CD4-positive, alpha-beta T cell treated with Interleukin-4 for 4 hours (primary cell): ENCODE measurements at regions not wholly inside any gene's neighbourhood (a gene's known extent, or its start where the extent isn't known, plus 50 kb on each side); places are given as distances from the start of the nearest gene placed in this dataset.
"Not testable (repeated sequence)": the region's sequence is repeated elsewhere in the genome, so short reads cannot be mapped to it uniquely, and the experiment has no call there.

Source experiments
- DNase-seq: peaks from one replicate; pipeline ENCODE4 v3.0.0-alpha.2; 2020

- DNase-seq = no peak
These were observed 142.8 kb upstream of the PDE4D start for GRCh38 chr5:60036192-60036938.

- DNase-seq = no peak
These were observed 132.6 kb upstream of the PDE4D start for GRCh38 chr5:60026161-60026560.

- no peak for DNase-seq
These were observed 130.6 kb upstream of the PDE4D start for GRCh38 chr5:60024104-60024503.

DNA sequence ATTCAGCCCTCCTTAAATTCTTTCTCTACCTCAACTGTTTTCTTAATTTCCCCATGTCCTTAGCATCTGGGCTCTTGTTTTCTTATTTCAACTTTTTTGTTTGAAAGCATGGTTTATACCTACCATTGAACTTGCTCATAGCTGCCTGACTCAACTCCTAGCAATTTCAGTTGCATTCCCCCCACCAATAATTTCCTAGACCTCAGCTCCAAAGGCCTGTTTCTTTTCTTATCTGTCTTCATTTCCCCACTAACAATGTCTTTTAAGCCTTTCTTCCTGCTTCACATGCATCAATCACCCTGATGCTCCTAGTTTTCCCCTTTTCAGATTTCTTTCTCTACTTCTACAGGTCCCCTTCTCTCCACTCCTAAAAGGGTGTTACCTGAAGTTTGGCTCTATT, 129.7 kb upstream of the PDE4D start:
- no peak for DNase-seq

DNA sequence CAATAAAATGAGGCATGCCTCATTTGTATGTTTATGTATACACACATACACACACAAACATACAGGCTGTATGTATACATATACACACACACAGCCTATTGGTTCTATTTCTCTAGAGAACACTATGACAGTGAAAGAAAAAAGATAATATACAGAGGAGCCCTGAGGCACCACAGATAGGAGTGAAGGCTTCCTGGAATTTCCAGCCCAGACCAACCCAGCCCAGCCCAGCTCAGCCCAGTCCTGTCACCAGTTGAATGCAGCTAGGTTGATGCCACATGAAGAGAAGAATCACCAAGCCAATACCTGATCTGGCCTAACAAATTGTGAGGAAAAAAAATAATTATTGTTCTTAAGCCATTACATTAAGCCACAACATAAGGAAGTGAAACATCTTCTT, 126.9 kb upstream of the PDE4D start:
- no peak for DNase-seq

DNA sequence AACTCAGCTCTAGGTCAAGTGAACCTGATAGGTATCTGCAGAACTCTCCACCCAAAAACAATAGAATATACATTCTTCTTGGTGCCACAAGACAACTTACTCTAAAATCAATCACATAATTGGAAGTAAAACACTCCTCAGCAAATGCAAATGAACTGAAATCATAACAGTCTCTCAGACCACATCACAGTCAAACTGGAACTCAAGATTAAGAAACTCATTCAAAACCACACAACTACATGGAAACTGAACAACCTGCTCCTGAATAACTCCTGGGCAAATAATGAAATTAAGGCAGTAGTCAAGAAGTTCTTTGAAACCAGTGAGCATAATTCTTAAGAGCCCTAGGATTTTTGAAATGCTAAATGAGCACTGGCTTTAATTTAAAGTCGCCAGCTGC, 125.4 kb upstream of the PDE4D start:
- not testable (repeated sequence) for DNase-seq

GRCh38 chr5:60018091-60018490, 124.6 kb upstream of the PDE4D start:
- no peak for DNase-seq

DNA sequence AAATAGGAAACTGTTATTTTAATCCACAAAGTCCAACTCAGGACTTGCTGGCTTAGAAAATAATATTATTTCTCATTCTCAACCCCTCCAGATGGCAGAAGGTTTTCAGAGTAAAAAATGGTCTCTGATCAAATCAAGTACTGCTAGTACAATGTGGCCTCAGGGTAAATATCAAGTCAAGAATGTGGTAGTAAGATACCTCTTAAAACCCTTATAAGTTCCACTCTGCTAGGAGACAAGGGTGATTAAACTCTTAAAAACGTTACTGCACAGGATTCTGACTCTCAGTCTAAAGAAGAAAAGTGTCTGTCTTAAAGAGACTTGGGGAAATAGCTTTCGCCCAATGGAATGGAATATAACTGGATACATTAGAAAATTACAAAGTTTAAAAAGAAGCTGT, 120.8 kb upstream of the PDE4D start:
- DNase-seq = no peak

- no peak for DNase-seq
These were observed 117.3 kb upstream of the PDE4D start for GRCh38 chr5:60010853-60011252.

DNA sequence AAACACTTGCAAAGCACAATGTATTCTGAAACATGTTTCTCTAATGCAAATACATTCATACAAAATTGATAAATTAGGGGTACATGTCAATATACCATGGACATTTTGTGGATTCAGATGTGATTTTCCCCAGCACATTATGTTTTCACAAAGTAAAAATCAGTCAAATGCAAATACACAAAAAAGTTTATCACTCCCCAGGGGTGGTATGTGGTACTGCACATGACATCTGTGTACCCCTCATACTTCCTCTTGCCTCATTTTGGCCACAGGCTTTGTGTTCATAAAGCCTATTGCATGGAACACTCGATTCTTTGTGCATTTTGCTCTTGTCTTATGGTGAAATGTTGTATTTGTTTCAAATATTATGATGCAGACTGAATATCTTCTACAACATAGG, 116.8 kb upstream of the PDE4D start:
- no peak for DNase-seq

- DNase-seq = no peak
These were observed 114.2 kb upstream of the PDE4D start for GRCh38 chr5:60007729-60008128.

GRCh38 chr5:59999056-59999455, 105.5 kb upstream of the PDE4D start:
- no peak for DNase-seq

DNA sequence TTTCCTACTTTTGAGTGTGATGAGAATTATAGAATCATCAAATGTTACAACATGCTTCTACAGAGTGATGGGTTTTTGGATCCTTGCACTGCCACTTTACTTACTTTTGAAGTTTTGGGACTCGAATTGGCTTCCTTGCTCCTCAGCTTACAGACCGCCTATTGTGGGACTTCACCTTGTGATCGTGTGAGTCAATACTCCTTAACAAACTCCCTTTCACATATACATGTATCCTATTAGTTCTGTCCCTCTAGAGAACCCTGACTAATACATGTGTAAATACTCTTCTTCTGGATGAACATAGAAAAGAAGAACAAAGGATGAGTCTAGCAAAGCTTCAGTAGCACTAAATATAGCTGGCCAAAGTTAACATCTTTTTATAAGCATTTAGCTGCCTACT, 98.7 kb upstream of the PDE4D start:
- no peak for DNase-seq

- no peak for DNase-seq
These were observed 94.9 kb upstream of the PDE4D start for GRCh38 chr5:59988396-59988795.

GRCh38 chr5:59976342-59976741, 82.8 kb upstream of the PDE4D start:
- no peak for DNase-seq

GRCh38 chr5:59972043-59972442, 78.5 kb upstream of the PDE4D start:
- DNase-seq = no peak

DNA sequence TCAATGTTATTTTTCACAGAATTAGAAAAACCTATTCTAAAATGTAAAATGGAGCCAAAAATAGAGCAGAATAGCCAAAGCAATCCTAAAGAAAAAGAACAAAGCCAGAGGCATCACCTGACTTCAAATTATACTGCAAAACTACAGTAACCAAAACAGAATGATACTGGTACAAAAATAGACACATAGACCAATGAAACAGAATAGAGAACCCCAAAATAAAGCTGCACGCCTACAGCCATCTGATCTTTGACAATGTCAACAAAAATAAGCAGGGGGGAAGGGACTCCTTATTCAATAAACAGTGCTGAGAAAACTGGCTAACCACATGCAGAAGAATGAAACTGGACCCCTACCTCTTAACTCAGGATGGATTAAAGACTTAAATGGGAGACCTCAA, 65.8 kb upstream of the PDE4D start:
- no peak for DNase-seq

- no peak for DNase-seq
These were observed 62.7 kb upstream of the PDE4D start for GRCh38 chr5:59956130-59956783.

DNA sequence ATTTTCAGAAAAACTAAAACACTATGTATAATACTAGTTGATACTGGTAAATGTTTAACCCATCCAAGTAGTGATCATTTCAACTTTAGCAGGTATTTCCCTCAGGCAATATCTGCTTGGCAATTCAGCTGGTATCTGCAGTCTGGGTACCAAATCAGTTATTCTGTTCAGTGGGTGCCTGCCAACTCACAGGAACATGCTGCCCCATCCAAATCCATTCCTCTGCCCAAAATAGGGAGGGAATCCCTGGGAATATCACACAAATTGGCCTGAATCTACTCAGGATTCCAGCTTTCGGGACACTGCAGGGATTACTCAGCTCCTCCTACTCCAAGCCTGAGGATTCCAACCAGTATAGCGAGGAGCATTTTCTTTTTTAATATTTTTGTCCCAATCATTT, 61.7 kb upstream of the PDE4D start:
- DNase-seq = no peak

- no peak for DNase-seq
These were observed 50.1 kb upstream of the PDE4D start for GRCh38 chr5:59943452-59944113.
